Muscle of back (tissue), 3 donors: ENCODE measurements at regions not wholly inside any gene's neighbourhood (a gene's known extent, or its start where the extent isn't known, plus 50 kb on each side); places are given as distances from the start of the nearest gene placed in this dataset.

ENCODE experiments used
- DNase-seq, 3 donors: peaks; one replicate each; pipeline versions ENCODE4 v3.0.0 to v3.0.0-alpha.2; 2013

GRCh38 chr12:58995666-58996363 lies 75.5 kb upstream of the LRIG3 start:
- DNase-seq, result no peak

GRCh38 chr12:58988643-58989344 lies 68.5 kb upstream of the LRIG3 start:
- DNase-seq, result no peak

- no peak for DNase-seq
Measured at GRCh38 chr12:58981961-58982360, 61.7 kb upstream of the LRIG3 start.

DNA sequence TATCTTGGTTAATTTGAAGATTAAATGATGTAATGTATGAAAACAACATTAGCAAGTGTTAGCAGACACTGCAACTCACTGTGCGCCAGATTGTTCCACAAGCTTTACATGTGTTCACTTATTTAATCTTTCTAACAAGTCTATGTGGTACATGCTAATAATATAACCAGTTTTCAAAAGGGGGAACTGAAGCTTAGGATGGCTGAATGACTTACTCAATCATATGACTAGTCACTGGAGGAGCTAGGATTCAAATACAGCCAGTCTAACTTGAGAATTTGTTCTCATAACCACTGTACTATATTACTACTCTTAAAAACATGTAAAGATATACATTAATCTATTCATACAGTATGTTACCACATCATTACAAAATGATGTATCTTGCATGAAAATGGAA lies 60.5 kb upstream of the LRIG3 start:
- DNase-seq, result no peak

- DNase-seq, result no peak
Measured at GRCh38 chr12:58978717-58979116, 58.4 kb upstream of the LRIG3 start.

- no peak for DNase-seq
Measured at GRCh38 chr12:58977476-58977875, 57.2 kb upstream of the LRIG3 start.

DNA sequence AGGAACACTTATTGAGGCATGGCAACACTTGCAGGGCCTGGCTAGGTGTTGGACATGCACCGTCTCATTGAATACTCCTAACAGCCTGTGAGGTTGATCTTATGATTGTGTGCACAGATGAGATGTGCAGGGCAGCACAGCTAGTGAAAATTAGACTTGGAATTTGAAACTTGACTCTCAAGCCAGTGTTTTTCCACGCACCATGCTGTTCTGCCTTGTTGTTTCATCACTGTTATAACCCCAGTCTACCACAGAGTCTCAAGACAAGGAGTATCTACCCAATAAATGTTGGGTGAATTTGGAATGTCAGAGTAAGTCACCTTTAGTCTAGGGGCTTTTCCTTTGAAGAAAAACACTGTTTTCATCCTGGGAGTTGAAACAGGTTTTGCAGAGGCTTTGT lies 55.8 kb upstream of the LRIG3 start:
- no peak for DNase-seq
